H1 (cell line): ENCODE measurements at regions not wholly inside any gene's neighbourhood (a gene's known extent, or its start where the extent isn't known, plus 50 kb on each side); places are given as distances from the start of the nearest gene placed in this dataset.

ENCODE experiments used
- CTCF ChIA-PET: fragments of 300-600 bp; sonication (Branson Sonifier 250); formaldehyde crosslinking; loops from one replicate; lab custom pipeline; 2021; ENCODE audit not compliant: partially characterized antibody; lab: Charles Lee
- POLR2A ChIA-PET: fragments of 300-600 bp; sonication (Branson Sonifier 250); formaldehyde crosslinking; loops from one replicate; lab custom pipeline; 2021; ENCODE audit warnings: inconsistent platforms; ENCODE audit not compliant: partially characterized antibody; lab: Charles Lee
- DNase-seq, 2 experiments: peaks; one replicate each; pipeline versions ENCODE4 v3.0.0 to v3.0.0-alpha.2; 2010 to 2022; ENCODE audit warnings: low spot score in 2 of 2, low read depth in 1 of 2, mixed read lengths in 1 of 2
- FAIRE-seq: peaks from 2 replicates; lab custom pipeline; 2011; peaks lifted over from hg19 to GRCh38; lab: Jason Lieb, UNC
- H2AFZ ChIP-seq: 2 replicates; pipeline ENCODE4 v1.8.1; 2012; ENCODE audit warnings: low read length, inconsistent platforms
- H2AK5ac ChIP-seq: 2 replicates; pipeline ENCODE4 v1.6.1; 2013; ENCODE audit warnings: low read depth, low read length
- H2BK120ac ChIP-seq: replicated peaks from 2 replicates; pipeline ENCODE3; 2013; ENCODE audit warnings: low read depth, low read length, inconsistent platforms
- H2BK12ac ChIP-seq: 2 replicates; pipeline ENCODE4 v1.6.1; 2013; ENCODE audit warnings: low read depth, low read length
- H2BK15ac ChIP-seq: 2 replicates; pipeline ENCODE4 v1.6.1; 2013; ENCODE audit warnings: low read length
- H2BK20ac ChIP-seq: 2 replicates; pipeline ENCODE4 v1.6.1; 2013; ENCODE audit warnings: low read length
- H2BK5ac ChIP-seq: 2 replicates; pipeline ENCODE4 v1.6.1; 2013; ENCODE audit warnings: low read depth, low read length
- H3K14ac ChIP-seq: 2 replicates; pipeline ENCODE4 v1.6.1; 2013; ENCODE audit warnings: inconsistent platforms; ENCODE audit not compliant: insufficient read length
- H3K18ac ChIP-seq: 2 replicates; pipeline ENCODE4 v1.6.1; 2013; ENCODE audit warnings: low read length; ENCODE audit errors: extremely low read depth
- H3K23ac ChIP-seq: 2 replicates; pipeline ENCODE4 v1.6.1; 2013; ENCODE audit warnings: inconsistent platforms; ENCODE audit not compliant: insufficient read length
- H3K23me2 ChIP-seq: 2 replicates; pipeline ENCODE4 v1.6.1; 2013; ENCODE audit warnings: low read depth, low read length
- H3K27ac ChIP-seq: 2 replicates; pipeline ENCODE4 v1.6.1; 2011; ENCODE audit warnings: low read depth, low read length, inconsistent platforms
- H3K27me3 ChIP-seq, 4 experiments: replicated peaks in 1 of 4; 1 replicate in 1 of 4; 2 replicates in 3 of 4; pipeline versions ENCODE4 v1.6.1 to v1.8.1; 2011 to 2013; ENCODE audit warnings: low read length in 3 of 4, mild to moderate bottlenecking in 3 of 4, inconsistent platforms in 2 of 4, mixed read lengths in 2 of 4, moderate library complexity in 1 of 4; ENCODE audit not compliant: control insufficient read depth in 3 of 4, insufficient read depth in 3 of 4; ENCODE audit errors: extremely low read depth in 1 of 4
- H3K36me3 ChIP-seq, 4 experiments: 2 replicates each; pipeline versions ENCODE4 v1.6.1 to v1.8.1; 2011 to 2013; ENCODE audit warnings: mild to moderate bottlenecking in 4 of 4, low read length in 3 of 4, moderate library complexity in 2 of 4, control low read depth in 1 of 4, inconsistent platforms in 1 of 4; ENCODE audit not compliant: insufficient read depth in 4 of 4, control insufficient read depth in 2 of 4
- H3K4ac ChIP-seq: replicated peaks from 2 replicates; pipeline ENCODE3; 2013; ENCODE audit warnings: low read length, low read depth, mixed read lengths, inconsistent platforms; ENCODE audit not compliant: insufficient read length
- H3K4me1 ChIP-seq, 4 experiments: replicated peaks in 1 of 4; 1 replicate in 1 of 4; 2 replicates in 3 of 4; pipeline versions ENCODE4 v1.6.1 to v1.8.1; 2011 to 2013; ENCODE audit warnings: low read length in 3 of 4, inconsistent platforms in 2 of 4, mixed read lengths in 1 of 4; ENCODE audit not compliant: insufficient read depth in 4 of 4, control insufficient read depth in 3 of 4
- H3K4me2 ChIP-seq, 2 experiments: 2 replicates each; pipeline versions ENCODE4 v1.6.1 to v1.8.1; 2011 to 2013; ENCODE audit warnings: low read depth in 2 of 2, low read length in 2 of 2, control low read depth in 1 of 2, inconsistent platforms in 1 of 2, mild to moderate bottlenecking in 1 of 2; ENCODE audit not compliant: insufficient read depth in 1 of 2
- H3K4me3 ChIP-seq, 4 experiments: fragments of 200-600, 300-600 bp in 1 of 4; sonication (generic), shearing (Covaris generic), sonication (Bioruptor Twin) in 1 of 4; 2 replicates each; pipeline versions ENCODE4 v1.5.1 to v1.8.1; 2011 to 2016; ENCODE audit warnings: low read length in 4 of 4, low read depth in 3 of 4, control low read depth in 2 of 4, inconsistent platforms in 2 of 4, mild to moderate bottlenecking in 2 of 4, mixed read lengths in 1 of 4, moderate library complexity in 1 of 4; ENCODE audit not compliant: insufficient read depth in 2 of 4; ENCODE audit errors: extremely low read depth in 1 of 4
- H3K56ac ChIP-seq: replicated peaks from 2 replicates; pipeline ENCODE3; 2013; ENCODE audit warnings: low read depth, mild to moderate bottlenecking, mixed read lengths, low read length, inconsistent platforms; ENCODE audit not compliant: insufficient read length
- H3K79me1 ChIP-seq: 2 replicates; pipeline ENCODE4 v1.6.1; 2013; ENCODE audit warnings: low read depth, low read length, control low read depth
- H3K79me2 ChIP-seq, 2 experiments: 2 replicates each; pipeline versions ENCODE4 v1.6.1 to v1.8.1; 2012 to 2013; ENCODE audit warnings: low read length in 2 of 2, mild to moderate bottlenecking in 2 of 2, inconsistent platforms in 1 of 2; ENCODE audit not compliant: insufficient read depth in 2 of 2, control insufficient read depth in 1 of 2
- H3K9ac ChIP-seq, 4 experiments: replicated peaks in 1 of 4; 1 replicate in 1 of 4; 2 replicates in 3 of 4; pipeline versions ENCODE4 v1.6.1 to v1.8.1; 2011 to 2013; ENCODE audit warnings: low read depth in 3 of 4, low read length in 3 of 4, control low read depth in 2 of 4, mild to moderate bottlenecking in 2 of 4, moderate library complexity in 2 of 4, inconsistent platforms in 1 of 4; ENCODE audit errors: extremely low read depth in 1 of 4
- H3K9me3 ChIP-seq, 2 experiments: 2 replicates each; pipeline versions ENCODE4 v1.6.1 to v1.8.1; 2012 to 2013; ENCODE audit warnings: mild to moderate bottlenecking in 2 of 2, moderate library complexity in 2 of 2, control low read depth in 1 of 2, inconsistent platforms in 1 of 2, low read depth in 1 of 2, low read length in 1 of 2, mixed read lengths in 1 of 2; ENCODE audit not compliant: insufficient read depth in 2 of 2
- H4K20me1 ChIP-seq, 2 experiments: replicated peaks in 1 of 2; 2 replicates each; pipeline versions ENCODE3 to v1.8.1; 2011 to 2013; ENCODE audit warnings: inconsistent platforms in 2 of 2, low read length in 2 of 2, mild to moderate bottlenecking in 1 of 2; ENCODE audit not compliant: insufficient read depth in 2 of 2, control insufficient read depth in 1 of 2
- H4K5ac ChIP-seq: 2 replicates; pipeline ENCODE4 v1.6.1; 2013; ENCODE audit warnings: low read length, low read depth, mixed read lengths, inconsistent platforms; ENCODE audit not compliant: insufficient read length
- H4K8ac ChIP-seq: 2 replicates; pipeline ENCODE4 v1.8.0; 2013; ENCODE audit warnings: mild to moderate bottlenecking, moderate library complexity, low read length, inconsistent platforms; ENCODE audit not compliant: insufficient read depth; ENCODE audit errors: extremely low read depth
- H4K91ac ChIP-seq: replicated peaks from 2 replicates; pipeline ENCODE3; 2013; ENCODE audit warnings: low read length, mixed read lengths, inconsistent platforms; ENCODE audit not compliant: insufficient read length
- BCL11A ChIP-seq, 2 experiments: IDR thresholded peaks; one replicate each; pipeline ENCODE4 v1.6.1; 2011; ENCODE audit warnings: low read depth in 2 of 2, low read length in 2 of 2, mild to moderate bottlenecking in 2 of 2
- CBX5 ChIP-seq: fragments of 300-800, 300-1000 bp; sonication (generic); IDR thresholded peaks from 2 replicates; pipeline ENCODE4 v1.7.1; 2016; ENCODE audit warnings: antibody characterized with exemption, low read length, low read depth
- EGR1 ChIP-seq: IDR thresholded peaks from 2 replicates; pipeline ENCODE4 v1.6.1; 2011; ENCODE audit warnings: low read depth, low read length, borderline replicate concordance
- GTF2F1 ChIP-seq: IDR thresholded peaks from 2 replicates; pipeline ENCODE4 v1.6.1; 2012; ENCODE audit warnings: low read depth, low read length, improper control_type of control experiment, borderline replicate concordance
- SIN3A ChIP-seq, 2 experiments: IDR thresholded peaks in 1 of 2; conservative IDR thresholded peaks in 1 of 2; 2 replicates each; pipeline ENCODE4 v1.6.1; 2011 to 2012; ENCODE audit warnings: low read length in 2 of 2, improper control_type of control experiment in 1 of 2, low read depth in 1 of 2, mild to moderate bottlenecking in 1 of 2
- SP4 ChIP-seq: IDR thresholded peaks from 2 replicates; pipeline ENCODE4 v1.6.1; 2012; ENCODE audit warnings: low read length, inconsistent platforms
- SUZ12 ChIP-seq: fragments of 200-600 bp; sonication (generic); IDR thresholded peaks from 2 replicates; pipeline ENCODE4 v1.6.1; 2012; ENCODE audit warnings: mild to moderate bottlenecking, inconsistent platforms, low read length, moderate library complexity, mixed read lengths
- WGBS, 2 experiments: shearing (Covaris generic) in 1 of 2; methylation state at CpG; one replicate each; pipeline versions ENCODE4 v1.1.6 to v1.1.7; 2013 to 2015; ENCODE audit warnings: low lambda C conversion rate in 2 of 2, mixed read lengths in 2 of 2, inconsistent platforms in 1 of 2, low coverage in 1 of 2, missing lambda C conversion rate in 1 of 2; ENCODE audit not compliant: insufficient replicate concordance in 2 of 2, insufficient coverage in 1 of 2, insufficient read length in 1 of 2; ENCODE audit errors: extremely low coverage in 1 of 2, missing lambda C conversion rate in 1 of 2; 5-methylcytosine and 5-hydroxymethylcytosine counted together
- TF ChIP-seq, protein P1 (sequence below): IDR thresholded peaks from 2 replicates; pipeline ENCODE4 v1.6.1; 2012; ENCODE audit warnings: inconsistent platforms

DNA sequence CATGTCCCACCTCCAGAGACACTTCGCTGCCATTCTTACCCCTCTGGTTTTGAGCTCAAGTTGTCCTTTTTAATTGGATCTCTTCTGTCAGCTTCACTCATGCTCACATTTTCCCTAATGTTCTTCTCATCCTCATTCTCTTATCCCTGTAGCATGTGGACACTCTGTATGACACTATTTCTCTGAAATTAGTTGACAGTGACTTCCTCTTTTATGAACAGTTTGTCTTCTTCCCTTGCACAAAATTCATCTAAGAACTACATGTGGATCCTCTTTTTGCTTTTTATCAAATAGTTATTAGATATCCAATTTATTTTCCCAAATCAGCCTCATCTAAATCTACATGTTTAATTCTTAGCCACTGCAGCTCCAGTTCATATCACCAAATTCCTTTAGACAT lies 676.2 kb downstream of the MAT2B start:
- no peak overlapping the region for H3K9ac ChIP-seq
- H3K23ac ChIP-seq: no peak overlapping the region
- no peak overlapping the region for H3K4ac ChIP-seq
- no peak overlapping the region for H3K4me3 ChIP-seq
- 95% methylated on average over 1 of the region's 1 CpG; no CpG with 5 or more reads in 1 of the 2 experiments for WGBS, 2 experiments
- no peak overlapping the region for H2AK5ac ChIP-seq
- FAIRE-seq: no peak
- no peaks in the 10 kb centered on the region; a peak in 1 of 4 replicates for H3K9me3 ChIP-seq
- H2BK15ac ChIP-seq: no peak overlapping the region
- no peak overlapping the region for H2BK120ac ChIP-seq
- POLR2A ChIA-PET: no interaction called here
- no peak overlapping the region for H3K14ac ChIP-seq
- no peaks in the 10 kb centered on the region for H3K79me2 ChIP-seq
- peaks cover 0 to 8% (median 4%) of the 10 kb centered on the region in 4 experiments; a peak in 3 of 7 replicates for H3K4me1 ChIP-seq
- H2AFZ ChIP-seq: no peak overlapping the region
- TF ChIP-seq SP4: no peak
- TF ChIP-seq SIN3A (conservative IDR thresholded peaks at IDR 0.05 in 1 of 2, IDR thresholded peaks at IDR 0.05 in 1 of 2; ENCODE audit: low read depth in 1 of 2, low read length in 2 of 2): no peak
- TF ChIP-seq, protein P1, sequence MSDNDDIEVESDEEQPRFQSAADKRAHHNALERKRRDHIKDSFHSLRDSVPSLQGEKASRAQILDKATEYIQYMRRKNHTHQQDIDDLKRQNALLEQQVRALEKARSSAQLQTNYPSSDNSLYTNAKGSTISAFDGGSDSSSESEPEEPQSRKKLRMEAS: no peak
- no peak for TF ChIP-seq SUZ12
- TF ChIP-seq GTF2F1: no peak
- no peak for TF ChIP-seq EGR1
- no peak for TF ChIP-seq CBX5
- TF ChIP-seq BCL11A (IDR thresholded peaks at IDR 0.05; ENCODE audit: low read depth in 2 of 2, low read length in 2 of 2): no peak
- no peak overlapping the region for H2BK20ac ChIP-seq
- H3K4me2 ChIP-seq: no peak overlapping the region
- DNase-seq: no peak
- no peak overlapping the region for H4K5ac ChIP-seq
- H4K8ac ChIP-seq: no peak overlapping the region
- CTCF ChIA-PET: interaction anchor here (0.7 to 1.1 kb wide), 2 partner anchors 20 to 165 kb away, joined by 3 to 4 read pairs; no protein-coding TSS in a partner anchor
- no peaks in the 10 kb centered on the region; the same call in 1 of the 2 replicates for H3K23me2 ChIP-seq
- H3K18ac ChIP-seq: no peak overlapping the region
- no peak overlapping the region for H2BK5ac ChIP-seq
- H3K27ac ChIP-seq: no peak overlapping the region
- H3K56ac ChIP-seq: no peak overlapping the region
- no peak overlapping the region for H2BK12ac ChIP-seq
- H4K20me1 ChIP-seq: no peaks in the 10 kb centered on the region
- no peaks in the 10 kb centered on the region for H3K27me3 ChIP-seq
- H3K36me3 ChIP-seq: no peaks in the 10 kb centered on the region
- no peaks in the 10 kb centered on the region for H3K79me1 ChIP-seq
- no peak overlapping the region for H4K91ac ChIP-seq
